ENCODE measurements at regions not wholly inside any gene's neighbourhood (a gene's known extent, or its start where the extent isn't known, plus 50 kb on each side); places are given as distances from the start of the nearest gene placed in this dataset.

DNA sequence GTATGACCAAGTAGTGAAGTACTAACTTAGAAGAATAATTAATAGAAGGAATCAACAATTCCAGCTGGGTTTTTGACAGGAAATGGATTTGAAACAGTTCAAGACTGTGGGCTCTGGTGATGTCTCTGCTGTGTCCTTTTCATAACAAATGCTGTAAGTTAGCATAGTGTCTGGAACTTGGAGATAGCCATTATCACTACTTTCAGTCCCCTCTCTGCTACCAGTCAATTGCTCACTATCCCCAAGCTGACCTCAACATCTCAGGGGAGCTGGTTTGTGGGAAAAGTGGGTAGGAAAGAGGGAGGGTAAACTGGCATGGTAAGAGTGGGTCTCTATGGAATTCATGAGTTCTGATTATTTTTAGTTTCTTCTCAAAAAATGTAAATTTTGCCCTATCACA lies 231.4 kb upstream of the MID1 start:
- Mint-ChIP-seq H3K4me3 (no peak overlapping the region), H3K27ac (no peak overlapping the region), H3K4me1 (ENCODE audit: low read depth in 2 of 2) (no peaks in the 10 kb centered on the region), H3K27me3 (no peaks in the 10 kb centered on the region), H3K36me3 (ENCODE audit: insufficient read depth) (no peaks in the 10 kb centered on the region), H3K9me3 (no peaks in the 10 kb centered on the region)
- no peak for ATAC-seq (replicated peaks)
- DNase-seq: no peak

DNA sequence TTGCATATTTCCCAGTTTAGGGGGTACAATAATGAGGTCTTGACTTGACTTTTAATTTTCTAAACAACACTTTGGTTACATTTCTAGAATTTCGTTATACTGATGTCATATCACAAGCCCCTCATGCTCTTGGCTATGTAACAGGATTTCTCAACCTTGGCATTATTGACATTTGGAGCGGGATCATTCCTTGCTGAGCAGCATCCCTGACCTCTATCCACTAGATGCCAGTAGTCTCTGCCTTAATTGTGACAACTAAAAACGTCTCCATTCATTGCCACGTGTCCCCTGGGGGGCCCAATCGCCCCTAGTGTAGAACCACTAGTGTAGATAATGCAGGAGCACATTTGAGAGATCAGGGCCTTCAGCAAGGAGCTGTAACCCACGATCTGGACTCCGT lies 234.2 kb upstream of the MID1 start:
- Mint-ChIP-seq H3K4me3 (no peak overlapping the region), H3K9me3 (peaks cover 0 to 2% of the 10 kb centered on the region in 2 donors), H3K36me3 (ENCODE audit: insufficient read depth) (no peaks in the 10 kb centered on the region), H3K27me3 (no peaks in the 10 kb centered on the region), H3K27ac (no peak overlapping the region), H3K4me1 (ENCODE audit: low read depth in 2 of 2) (no peaks in the 10 kb centered on the region)
- DNase-seq: no peak
- no peak for ATAC-seq (replicated peaks)

DNA sequence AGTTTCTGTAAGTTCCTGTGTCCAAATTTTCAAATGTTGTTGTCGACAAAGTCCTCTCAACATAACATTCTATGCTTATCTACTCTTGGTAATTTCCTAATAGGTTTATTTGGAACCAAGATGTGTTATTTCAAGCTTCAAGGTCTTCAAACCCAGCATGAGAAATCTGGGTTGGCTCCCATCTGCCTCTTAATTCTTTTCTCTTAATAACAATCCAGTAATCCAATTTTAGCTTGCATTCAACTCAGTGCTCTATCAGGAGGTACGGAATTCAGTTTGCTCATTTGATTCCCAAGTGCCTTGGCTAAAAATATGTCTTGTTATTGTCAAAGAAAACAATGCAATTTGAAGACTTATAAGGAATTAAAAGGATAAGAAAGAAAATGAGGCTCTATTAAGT lies 235.5 kb upstream of the MID1 start:
- no peak for ATAC-seq (replicated peaks)
- H3K27ac Mint-ChIP-seq: no peak overlapping the region

DNA sequence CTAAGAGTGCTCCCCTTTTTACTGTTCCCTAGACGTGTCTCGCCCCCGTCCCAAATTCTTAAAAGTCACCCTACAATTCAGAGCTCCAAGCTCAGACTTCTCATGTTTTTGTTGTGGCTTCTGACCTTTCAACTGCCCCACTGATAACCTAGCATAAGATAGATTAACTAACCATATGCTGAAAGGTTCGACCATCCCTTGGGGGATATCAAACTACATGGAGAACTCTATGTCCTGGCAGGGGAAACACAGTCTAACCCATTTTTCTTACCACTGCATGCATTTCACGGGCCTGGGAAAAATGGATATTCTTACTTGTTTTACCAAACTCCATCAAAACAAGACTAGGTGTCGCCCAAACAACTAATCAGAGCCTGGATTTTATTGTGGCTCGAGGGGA lies 236.4 kb upstream of the MID1 start:
- Mint-ChIP-seq H3K9me3 (peaks cover 0 to 2% of the 10 kb centered on the region in 2 donors), H3K27me3 (no peaks in the 10 kb centered on the region), H3K27ac (no peak overlapping the region), H3K4me3 (no peak overlapping the region), H3K4me1 (ENCODE audit: low read depth in 2 of 2) (no peaks in the 10 kb centered on the region), H3K36me3 (ENCODE audit: insufficient read depth) (no peaks in the 10 kb centered on the region)
- no peak for ATAC-seq (replicated peaks)
- DNase-seq: no peak

More for the DNA sequence above, 235.5 kb upstream of the MID1 start:
- Mint-ChIP-seq H3K4me1 (ENCODE audit: low read depth in 2 of 2) (no peaks in the 10 kb centered on the region), H3K27me3 (no peaks in the 10 kb centered on the region), H3K9me3 (peaks cover 0 to 2% of the 10 kb centered on the region in 2 donors), H3K36me3 (ENCODE audit: insufficient read depth) (no peaks in the 10 kb centered on the region), H3K4me3 (no peak overlapping the region)
- no peak for DNase-seq

DNA sequence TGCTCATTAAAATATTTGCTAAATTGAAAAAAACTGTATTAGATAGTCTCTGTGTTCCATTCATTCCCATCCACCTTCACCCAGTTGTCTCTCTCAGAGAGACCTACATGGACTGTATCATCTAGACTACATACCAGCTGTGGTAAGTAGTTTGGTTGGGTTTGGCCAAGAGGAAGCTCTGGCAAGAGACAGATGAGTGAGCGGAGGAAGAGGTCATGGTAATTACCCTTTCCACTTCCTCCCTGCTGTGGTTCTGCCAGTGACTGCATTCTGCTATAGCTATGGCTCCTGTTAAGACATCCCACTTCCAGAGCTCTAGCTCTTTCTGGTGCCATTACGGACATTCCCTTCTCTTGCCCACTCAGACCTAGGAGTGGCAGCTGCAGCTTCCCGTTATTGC lies 239.0 kb upstream of the MID1 start:
- H3K4me3 Mint-ChIP-seq: no peak overlapping the region
- H3K4me1 Mint-ChIP-seq (ENCODE audit: low read depth in 2 of 2): no peaks in the 10 kb centered on the region
- H3K36me3 Mint-ChIP-seq (ENCODE audit: insufficient read depth): no peaks in the 10 kb centered on the region

DNA sequence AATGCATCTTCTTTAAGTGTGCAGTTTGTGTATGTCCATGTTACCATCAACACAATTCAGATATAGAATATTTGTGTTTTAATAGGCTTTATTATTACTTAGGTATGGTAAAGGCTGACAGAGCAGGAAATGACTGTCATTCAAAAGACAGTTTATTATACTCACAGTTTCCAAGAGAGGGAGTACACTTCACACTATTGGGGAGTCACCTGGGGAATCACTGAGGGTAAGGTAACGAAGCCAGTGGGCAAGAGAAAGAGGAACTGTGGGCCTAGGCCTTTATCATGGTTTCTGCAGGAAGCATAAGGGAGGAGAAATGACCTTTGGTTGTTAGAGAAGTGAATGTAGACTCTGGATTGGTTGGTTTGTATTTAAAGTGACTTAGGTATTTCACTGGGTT lies 235.1 kb upstream of the HCCS start:
- H3K36me3 Mint-ChIP-seq (ENCODE audit: insufficient read depth): no peaks in the 10 kb centered on the region
- peaks cover 2 to 3% of the 10 kb centered on the region in 2 donors for H3K9me3 Mint-ChIP-seq
- no peak overlapping the region for H3K4me3 Mint-ChIP-seq
- no peak for ATAC-seq (replicated peaks)
- H3K4me1 Mint-ChIP-seq (ENCODE audit: low read depth in 2 of 2): no peaks in the 10 kb centered on the region
- no peak for DNase-seq
- no peaks in the 10 kb centered on the region for H3K27me3 Mint-ChIP-seq
- H3K27ac Mint-ChIP-seq: no peak overlapping the region

More for the DNA sequence above, 239.0 kb upstream of the MID1 start:
- H3K27me3 Mint-ChIP-seq: no peaks in the 10 kb centered on the region
- peaks cover 0 to 2% of the 10 kb centered on the region in 2 donors for H3K9me3 Mint-ChIP-seq
- H3K27ac Mint-ChIP-seq: no peak overlapping the region
- ATAC-seq (replicated peaks) (no peak), DNase-seq (no peak)

DNA sequence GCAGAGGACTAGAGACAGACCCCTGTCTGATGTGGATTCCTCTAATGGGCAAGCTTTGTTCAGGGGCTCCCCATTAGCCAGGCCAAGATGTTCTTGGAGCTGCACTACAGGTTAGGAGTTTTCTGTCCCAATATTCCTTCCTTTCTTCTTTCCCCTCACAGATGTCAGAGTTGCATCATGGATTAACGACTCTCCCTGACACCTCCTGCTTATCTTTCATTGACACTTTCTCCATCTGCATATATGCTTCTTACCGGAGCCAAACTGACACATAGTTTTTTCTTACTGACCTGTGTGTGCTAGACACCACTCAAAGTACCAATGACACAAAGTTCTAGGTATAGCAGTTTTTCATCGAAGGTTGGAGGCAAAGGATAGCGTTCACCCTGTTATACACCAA lies 228.6 kb upstream of the HCCS start:
- Mint-ChIP-seq H3K27ac (no peak overlapping the region), H3K4me3 (no peak overlapping the region), H3K27me3 (no peaks in the 10 kb centered on the region), H3K9me3 (peaks cover 7 to 9% of the 10 kb centered on the region in 2 donors), H3K4me1 (ENCODE audit: low read depth in 2 of 2) (no peaks in the 10 kb centered on the region), H3K36me3 (ENCODE audit: insufficient read depth) (no peaks in the 10 kb centered on the region)
- ATAC-seq (replicated peaks) (no peak), DNase-seq (no peak)

DNA sequence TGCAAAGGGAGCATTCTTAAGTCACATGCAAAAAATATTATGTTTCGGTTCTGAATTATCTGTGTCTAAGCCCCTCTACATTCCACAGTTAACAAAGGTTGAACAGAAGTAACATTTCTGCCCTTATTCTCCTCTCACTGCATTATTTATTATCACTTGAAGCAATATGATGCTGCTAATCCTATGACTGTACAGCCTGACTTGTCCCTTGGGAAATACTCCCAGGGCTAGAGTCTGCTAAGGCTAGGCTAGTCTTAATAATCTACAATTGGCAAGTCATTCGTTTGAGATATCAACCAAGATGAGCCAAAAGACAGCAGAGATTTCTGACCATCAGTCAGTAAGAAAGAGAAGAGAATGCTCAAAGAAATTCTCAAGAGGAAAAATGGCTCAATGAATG lies 226.9 kb upstream of the HCCS start:
- peaks cover 7 to 9% of the 10 kb centered on the region in 2 donors for H3K9me3 Mint-ChIP-seq
- no peaks in the 10 kb centered on the region for H3K36me3 Mint-ChIP-seq (ENCODE audit: insufficient read depth)
- DNase-seq: no peak
- H3K27ac Mint-ChIP-seq: no peak overlapping the region
- no peak overlapping the region for H3K4me3 Mint-ChIP-seq
- H3K27me3 Mint-ChIP-seq: no peaks in the 10 kb centered on the region
- no peak for ATAC-seq (replicated peaks)
- H3K4me1 Mint-ChIP-seq (ENCODE audit: low read depth in 2 of 2): no peaks in the 10 kb centered on the region

DNA sequence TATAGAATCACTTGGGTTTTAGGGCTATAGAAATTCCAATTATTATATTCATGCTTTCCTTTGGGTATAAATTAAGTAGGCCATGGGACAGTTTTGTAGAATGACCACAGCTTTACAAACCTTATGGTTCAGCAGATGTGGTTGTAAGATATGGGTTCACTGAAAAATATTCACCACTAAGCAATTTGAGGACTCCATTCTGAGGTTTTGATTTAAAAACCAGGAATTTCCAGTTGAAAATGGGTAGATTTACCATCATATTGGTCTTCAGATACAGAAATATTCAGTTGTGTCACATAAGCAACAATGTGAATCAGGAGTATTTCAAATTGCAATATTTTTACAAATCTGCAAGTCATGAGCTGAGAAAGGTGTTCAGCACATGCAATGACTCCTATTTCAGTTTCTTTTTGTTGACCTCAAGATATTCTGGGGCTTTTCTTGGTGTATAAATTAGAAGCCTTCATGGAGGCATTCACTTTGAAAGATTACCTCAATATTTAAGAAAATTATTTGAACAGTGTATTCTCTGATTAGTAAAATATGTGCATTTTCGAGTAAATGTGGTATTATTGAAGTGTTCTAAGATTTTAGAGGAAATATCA lies 218.4 kb upstream of the HCCS start:
- DNase-seq (no peak), ATAC-seq (replicated peaks) (no peak)
- H3K27ac Mint-ChIP-seq: no peak overlapping the region
- H3K27me3 Mint-ChIP-seq: no peaks in the 10 kb centered on the region
- no peaks in the 10 kb centered on the region for H3K36me3 Mint-ChIP-seq (ENCODE audit: insufficient read depth)
- no peaks in the 10 kb centered on the region for H3K4me1 Mint-ChIP-seq (ENCODE audit: low read depth in 2 of 2)
- H3K4me3 Mint-ChIP-seq: no peak overlapping the region
- H3K9me3 Mint-ChIP-seq: no peaks in the 10 kb centered on the region

DNA sequence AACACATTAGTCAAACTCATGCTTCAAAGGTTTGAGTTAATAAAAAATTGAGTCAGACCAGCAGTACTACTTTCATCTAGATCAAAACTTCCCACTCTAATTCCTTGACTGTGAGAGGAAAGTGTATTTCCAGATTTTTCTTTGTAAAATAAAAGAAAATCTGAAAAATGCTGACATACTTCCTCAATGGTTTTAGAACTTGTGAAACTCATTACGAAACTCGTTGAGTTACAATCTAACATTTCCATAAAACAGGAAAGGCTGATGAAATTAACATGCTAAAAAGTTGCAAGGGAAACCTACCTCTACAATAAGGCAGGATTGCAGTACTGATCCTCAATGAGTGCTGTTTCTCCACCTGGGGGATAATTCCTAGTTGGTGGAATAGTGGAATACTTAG lies 217.8 kb upstream of the HCCS start:
- no peak for DNase-seq
- H3K27ac Mint-ChIP-seq: no peak overlapping the region
- no peaks in the 10 kb centered on the region for H3K4me1 Mint-ChIP-seq (ENCODE audit: low read depth in 2 of 2)
- H3K36me3 Mint-ChIP-seq (ENCODE audit: insufficient read depth): no peaks in the 10 kb centered on the region
- H3K27me3 Mint-ChIP-seq: no peaks in the 10 kb centered on the region
- ATAC-seq (replicated peaks): no peak
- no peaks in the 10 kb centered on the region for H3K9me3 Mint-ChIP-seq
- H3K4me3 Mint-ChIP-seq: no peak overlapping the region

DNA sequence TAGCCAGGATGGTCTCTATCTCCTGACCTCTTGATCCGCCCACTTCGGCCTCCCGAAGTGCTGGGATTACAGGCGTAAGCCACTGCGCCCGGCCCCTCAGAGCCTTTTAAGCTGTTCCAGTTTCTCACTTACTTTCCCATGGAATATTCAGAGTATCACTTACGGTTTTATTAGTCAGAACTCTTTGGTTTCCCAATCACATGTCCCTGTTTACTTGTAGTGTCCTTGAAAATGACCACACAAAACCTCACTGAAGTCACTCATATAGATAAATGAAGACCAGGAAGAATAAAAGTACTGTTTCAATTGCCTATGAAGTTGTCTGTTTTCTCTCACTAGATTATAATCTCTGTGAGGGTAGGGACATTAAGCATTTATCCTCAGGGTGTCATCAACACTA lies 217.2 kb upstream of the HCCS start:
- no peak overlapping the region for H3K4me3 Mint-ChIP-seq
- H3K4me1 Mint-ChIP-seq (ENCODE audit: low read depth in 2 of 2): no peaks in the 10 kb centered on the region
- H3K36me3 Mint-ChIP-seq (ENCODE audit: insufficient read depth): no peaks in the 10 kb centered on the region
- DNase-seq (no peak), ATAC-seq (replicated peaks) (no peak)
- H3K27ac Mint-ChIP-seq: no peak overlapping the region
- H3K9me3 Mint-ChIP-seq: no peaks in the 10 kb centered on the region
- H3K27me3 Mint-ChIP-seq: no peaks in the 10 kb centered on the region

DNA sequence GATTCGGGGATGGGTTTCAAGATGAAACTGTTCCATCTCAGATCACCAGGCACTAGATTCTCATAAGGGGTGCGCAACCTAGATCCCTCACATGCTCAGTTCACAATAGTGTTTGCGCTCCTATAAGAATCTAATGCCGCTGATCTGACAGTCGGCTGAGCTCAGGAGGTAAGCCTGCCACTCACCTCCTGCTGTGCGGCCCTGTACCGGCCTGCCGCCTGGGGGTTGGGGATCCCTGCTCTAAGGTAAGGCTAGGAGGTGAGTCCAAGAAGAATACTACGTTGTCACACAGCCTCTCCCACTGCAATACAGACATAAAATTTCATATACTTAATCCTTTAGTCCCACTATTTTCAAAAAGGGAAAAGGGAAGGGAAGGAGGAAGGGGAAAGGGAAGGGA lies 213.4 kb upstream of the HCCS start:
- no peak overlapping the region for H3K4me3 Mint-ChIP-seq
- DNase-seq: no peak
- ATAC-seq (replicated peaks): no peak
- H3K27me3 Mint-ChIP-seq: no peaks in the 10 kb centered on the region
- no peak overlapping the region for H3K27ac Mint-ChIP-seq
- H3K4me1 Mint-ChIP-seq (ENCODE audit: low read depth in 2 of 2): no peaks in the 10 kb centered on the region
- no peaks in the 10 kb centered on the region for H3K36me3 Mint-ChIP-seq (ENCODE audit: insufficient read depth)
- no peaks in the 10 kb centered on the region for H3K9me3 Mint-ChIP-seq

DNA sequence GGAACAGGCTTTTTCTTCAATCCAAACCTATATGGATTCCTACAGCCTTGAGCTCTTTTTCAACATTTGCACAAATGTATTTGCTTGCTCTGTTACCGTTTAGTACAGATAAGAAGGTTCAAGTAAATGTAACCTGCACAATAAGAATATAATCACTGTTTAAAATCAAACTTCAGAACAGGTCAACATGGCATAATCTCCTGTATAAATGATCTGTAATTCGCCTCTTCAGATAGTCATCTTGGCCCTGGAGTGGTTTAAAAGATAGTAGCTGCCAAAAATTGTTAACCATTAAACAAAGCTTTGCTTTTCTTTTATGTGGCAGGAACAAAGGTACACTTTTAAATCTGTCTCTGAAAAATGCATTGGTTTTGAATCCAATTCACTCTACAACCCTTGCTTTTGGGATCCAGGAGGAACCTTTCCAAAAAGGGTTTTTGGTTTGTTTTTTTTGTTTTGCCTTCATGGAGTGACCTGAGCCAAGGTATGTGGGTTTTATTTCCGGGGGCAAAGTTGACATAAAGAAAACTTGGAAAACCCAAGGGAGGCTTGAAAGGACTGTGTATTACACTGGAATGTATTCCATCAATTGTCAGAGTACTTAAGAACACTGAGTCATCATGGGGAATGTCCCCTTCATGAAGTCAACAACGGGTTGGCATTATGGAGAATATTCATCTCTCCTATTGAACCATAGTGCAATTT lies 210.4 kb upstream of the HCCS start:
- Mint-ChIP-seq H3K4me1 (ENCODE audit: low read depth in 2 of 2) (no peaks in the 10 kb centered on the region), H3K27me3 (no peaks in the 10 kb centered on the region), H3K9me3 (peaks cover 7 to 9% of the 10 kb centered on the region in 2 donors), H3K27ac (no peak overlapping the region), H3K36me3 (ENCODE audit: insufficient read depth) (no peaks in the 10 kb centered on the region), H3K4me3 (no peak overlapping the region)
- ATAC-seq (replicated peaks) (no peak), DNase-seq (no peak)

DNA sequence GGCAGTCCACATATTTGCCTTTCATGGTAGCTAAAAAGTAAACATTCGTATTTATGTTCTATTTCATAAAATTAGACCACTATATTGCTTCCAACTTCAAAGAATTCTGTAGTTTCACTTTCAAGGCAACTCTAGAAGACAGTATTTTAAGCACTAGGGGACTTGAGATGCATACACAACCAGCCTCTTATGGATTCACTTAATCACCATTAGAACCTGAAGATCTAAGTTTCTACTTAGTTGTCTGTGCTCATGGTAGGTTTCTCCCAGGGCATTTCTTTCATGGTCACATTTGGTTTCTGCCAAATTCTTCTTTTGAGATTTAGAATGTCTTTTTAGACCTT lies 209.9 kb upstream of the HCCS start:
- Mint-ChIP-seq H3K36me3 (ENCODE audit: insufficient read depth) (no peaks in the 10 kb centered on the region), H3K27me3 (no peaks in the 10 kb centered on the region), H3K4me3 (no peak overlapping the region), H3K27ac (no peak overlapping the region), H3K9me3 (peaks cover 7 to 9% of the 10 kb centered on the region in 2 donors), H3K4me1 (ENCODE audit: low read depth in 2 of 2) (no peaks in the 10 kb centered on the region)
- ATAC-seq (replicated peaks): no peak
- DNase-seq: no peak

Measured in effector memory CD8-positive, alpha-beta T cell (primary cell).